BJ (cell line): ENCODE measurements at regions not wholly inside any gene's neighbourhood (a gene's known extent, or its start where the extent isn't known, plus 50 kb on each side); places are given as distances from the start of the nearest gene placed in this dataset.

Experiments
- CTCF ChIA-PET: fragments of 350-600 bp; formaldehyde crosslinking; extraction: SDS; loops from one replicate; lab custom pipeline; 2021; ENCODE audit warnings: antibody characterized with exemption, inconsistent platforms; lab: Yijun Ruan, JAX
- POLR2A ChIA-PET: fragments of 300-600 bp; sonication (Branson Sonifier 250); formaldehyde crosslinking; extraction: SDS; loops from one replicate; lab custom pipeline; 2021; ENCODE audit warnings: antibody characterized with exemption; lab: Charles Lee
- DNase-seq: peaks from one replicate; pipeline ENCODE4 v3.0.0-alpha.2; 2011; ENCODE audit warnings: low read depth
- H3K27me3 ChIP-seq: 2 replicates; pipeline ENCODE4 v1.6.0; 2011; ENCODE audit warnings: low read length; ENCODE audit not compliant: control insufficient read depth, insufficient read depth
- H3K36me3 ChIP-seq: 2 replicates; pipeline ENCODE4 v1.5.1; 2011; ENCODE audit warnings: low read length; ENCODE audit not compliant: control insufficient read depth, insufficient read depth
- H3K4me3 ChIP-seq: 2 replicates; pipeline ENCODE4 v1.5.1; 2011; ENCODE audit warnings: low read depth, mild to moderate bottlenecking, control low read depth, low read length
- TF ChIP-seq, protein P1 (sequence below): IDR thresholded peaks from 2 replicates; pipeline ENCODE4 v1.5.1; 2011; ENCODE audit warnings: low read depth, mild to moderate bottlenecking, control low read depth, inconsistent platforms, low read length, moderate library complexity; ENCODE audit not compliant: insufficient read depth

DNA sequence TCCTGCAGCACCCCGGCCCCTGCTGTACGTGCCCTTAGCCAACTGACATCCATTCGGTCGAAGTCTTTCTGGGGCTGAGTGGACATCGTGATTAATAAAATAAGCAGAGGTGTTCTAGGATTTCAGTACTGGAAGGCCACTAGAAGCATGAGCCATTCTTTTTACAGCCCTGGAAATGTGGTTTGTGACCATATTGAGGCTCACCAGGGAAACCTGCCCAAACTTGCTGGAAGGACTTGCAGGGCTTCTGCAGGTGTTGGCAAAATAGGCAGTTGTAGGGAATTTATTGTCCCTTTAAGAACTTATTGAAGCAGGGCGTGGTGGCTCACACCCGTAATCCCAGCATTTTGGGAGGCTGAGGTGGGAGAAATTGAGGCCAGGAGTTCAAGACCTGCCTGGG is 80.8 kb downstream of the DOP1B start:
- ChIA-PET CTCF (no interaction called here), POLR2A (no interaction called here)
- Histone ChIP-seq H3K27me3 (no peaks in the 10 kb centered on the region), H3K4me3 (no peak overlapping the region), H3K36me3 (peaks cover 4% of the 10 kb centered on the region)
- TF ChIP-seq, protein P1, sequence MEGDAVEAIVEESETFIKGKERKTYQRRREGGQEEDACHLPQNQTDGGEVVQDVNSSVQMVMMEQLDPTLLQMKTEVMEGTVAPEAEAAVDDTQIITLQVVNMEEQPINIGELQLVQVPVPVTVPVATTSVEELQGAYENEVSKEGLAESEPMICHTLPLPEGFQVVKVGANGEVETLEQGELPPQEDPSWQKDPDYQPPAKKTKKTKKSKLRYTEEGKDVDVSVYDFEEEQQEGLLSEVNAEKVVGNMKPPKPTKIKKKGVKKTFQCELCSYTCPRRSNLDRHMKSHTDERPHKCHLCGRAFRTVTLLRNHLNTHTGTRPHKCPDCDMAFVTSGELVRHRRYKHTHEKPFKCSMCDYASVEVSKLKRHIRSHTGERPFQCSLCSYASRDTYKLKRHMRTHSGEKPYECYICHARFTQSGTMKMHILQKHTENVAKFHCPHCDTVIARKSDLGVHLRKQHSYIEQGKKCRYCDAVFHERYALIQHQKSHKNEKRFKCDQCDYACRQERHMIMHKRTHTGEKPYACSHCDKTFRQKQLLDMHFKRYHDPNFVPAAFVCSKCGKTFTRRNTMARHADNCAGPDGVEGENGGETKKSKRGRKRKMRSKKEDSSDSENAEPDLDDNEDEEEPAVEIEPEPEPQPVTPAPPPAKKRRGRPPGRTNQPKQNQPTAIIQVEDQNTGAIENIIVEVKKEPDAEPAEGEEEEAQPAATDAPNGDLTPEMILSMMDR = no peak
- DNase-seq = no peak

DNA sequence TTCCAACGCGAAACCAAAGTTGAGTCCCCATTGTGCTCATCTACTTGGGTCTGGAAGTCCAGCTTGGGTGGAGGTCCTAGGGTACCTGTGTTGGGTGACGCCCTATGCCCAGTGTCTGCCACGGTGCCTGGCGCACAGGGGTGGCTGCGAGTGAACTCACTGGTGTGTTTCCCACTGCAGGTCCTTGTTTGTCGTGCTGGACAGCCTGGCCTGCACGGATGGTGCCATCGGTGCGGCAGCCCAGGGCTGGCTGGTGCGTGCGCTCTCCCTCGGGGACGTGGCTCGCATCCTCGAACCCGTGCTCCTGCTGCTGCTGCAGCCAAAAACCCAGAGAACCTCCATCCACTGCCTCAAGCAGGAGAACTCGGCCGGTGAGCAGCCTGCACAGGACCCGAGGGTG is 80.4 kb upstream of the MORC3 start:
- no peak for DNase-seq
- Histone ChIP-seq H3K27me3 (no peaks in the 10 kb centered on the region), H3K36me3 (peaks cover 4% of the 10 kb centered on the region), H3K4me3 (no peak overlapping the region)
- TF ChIP-seq, protein P1 = no peak
- ChIA-PET POLR2A (no interaction called here), CTCF (no interaction called here)

DNA sequence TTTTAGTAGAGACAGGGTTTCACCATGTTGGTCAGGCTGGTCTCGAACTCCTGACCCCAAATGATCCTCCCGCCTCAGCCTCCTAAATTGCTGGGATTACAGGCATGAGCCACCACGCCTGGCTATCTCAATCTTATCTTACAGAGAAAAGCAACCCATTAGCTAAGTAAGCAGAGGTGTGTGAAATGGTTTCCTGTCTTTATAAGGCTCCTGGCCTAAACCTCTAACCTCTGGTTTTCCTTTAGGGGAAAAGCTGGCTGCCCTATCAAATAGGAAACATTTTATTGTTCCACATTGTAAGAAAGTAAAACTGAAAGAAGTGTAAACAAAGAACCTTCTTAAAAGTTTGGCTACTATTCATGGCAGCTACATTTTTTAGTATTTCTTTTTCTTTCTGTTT is 78.3 kb upstream of the MORC3 start:
- Histone ChIP-seq H3K4me3 (no peak overlapping the region), H3K36me3 (peaks cover 11% of the 10 kb centered on the region), H3K27me3 (no peaks in the 10 kb centered on the region)
- DNase-seq = no peak
- TF ChIP-seq, protein P1 = no peak
- ChIA-PET POLR2A (no interaction called here), CTCF (interaction anchor here (1.3 kb wide), 1 partner anchor 19 kb away, joined by 5 read pairs; no protein-coding TSS in a partner anchor)

DNA sequence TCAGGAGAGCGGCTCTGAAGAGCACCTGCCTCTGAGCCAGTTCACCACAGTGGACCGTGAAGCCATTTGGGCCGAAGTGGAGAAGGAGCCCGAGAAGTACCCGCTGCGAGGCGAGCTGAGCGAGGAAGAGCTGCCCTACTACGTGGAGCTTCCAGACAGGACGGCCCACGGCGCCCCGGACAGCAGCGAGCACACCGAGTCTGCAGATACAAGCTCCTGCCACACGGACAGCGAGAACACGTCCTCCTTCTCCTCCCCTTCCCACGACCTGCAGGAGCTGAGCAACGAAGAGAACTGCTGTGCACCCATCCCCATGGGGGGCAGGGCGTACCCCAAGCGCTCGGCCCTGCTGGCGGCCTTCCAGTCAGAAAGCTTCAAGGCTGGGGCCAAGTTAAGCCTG is 74.9 kb upstream of the MORC3 start:
- Histone ChIP-seq H3K36me3 (peaks cover 9% of the 10 kb centered on the region), H3K27me3 (no peaks in the 10 kb centered on the region), H3K4me3 (no peak overlapping the region)
- TF ChIP-seq, protein P1 = no peak
- DNase-seq = no peak
- CTCF ChIA-PET = interaction anchor here (1.1 to 2.7 kb wide), 2 partner anchors 15 to 16 kb away, joined by 3 to 10 read pairs; no protein-coding TSS in a partner anchor
- POLR2A ChIA-PET = no interaction called here

DNA sequence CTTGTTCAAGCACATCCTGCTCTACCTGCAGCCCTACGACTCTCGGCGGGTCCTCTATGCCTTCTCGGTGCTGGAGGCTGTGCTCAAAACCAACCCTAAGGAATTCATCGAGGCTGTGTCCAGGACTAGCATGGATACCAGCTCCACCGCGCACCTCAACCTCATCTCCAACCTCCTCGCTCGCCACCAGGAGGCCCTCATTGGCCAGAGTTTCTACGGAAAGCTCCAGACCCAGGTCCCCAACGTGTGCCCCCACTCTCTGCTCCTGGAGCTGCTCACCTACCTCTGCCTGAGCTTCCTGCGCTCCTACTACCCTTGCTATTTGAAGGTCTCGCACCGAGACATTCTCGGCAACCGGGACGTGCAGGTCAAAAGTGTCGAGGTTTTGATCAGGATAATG is 74.3 kb upstream of the MORC3 start:
- TF ChIP-seq, protein P1 = no peak
- Histone ChIP-seq H3K27me3 (no peaks in the 10 kb centered on the region), H3K36me3 (peaks cover 9% of the 10 kb centered on the region), H3K4me3 (no peak overlapping the region)
- no peak for DNase-seq
- CTCF ChIA-PET = interaction anchor here (1.1 to 2.7 kb wide), 2 partner anchors 14 to 16 kb away, joined by 3 to 10 read pairs; no protein-coding TSS in a partner anchor
- POLR2A ChIA-PET = no interaction called here
